Fibroblast of the aortic adventitia (primary cell): ENCODE measurements at regions not wholly inside any gene's neighbourhood (a gene's known extent, or its start where the extent isn't known, plus 50 kb on each side); places are given as distances from the start of the nearest gene placed in this dataset.

Experiments used
- DNase-seq: peaks from one replicate; pipeline ENCODE4 v3.0.0-alpha.2; 2010; ENCODE audit warnings: low read depth
- H3K4me3 ChIP-seq: 2 replicates; pipeline ENCODE4 v1.5.1; 2011; ENCODE audit warnings: low read depth, mild to moderate bottlenecking, control low read depth, low read length, moderate library complexity
- CTCF ChIP-seq: IDR thresholded peaks from 2 replicates; pipeline ENCODE4 v1.5.1; 2011; ENCODE audit warnings: mild to moderate bottlenecking, low read length, control low read depth, inconsistent platforms; ENCODE audit not compliant: insufficient read depth

DNA sequence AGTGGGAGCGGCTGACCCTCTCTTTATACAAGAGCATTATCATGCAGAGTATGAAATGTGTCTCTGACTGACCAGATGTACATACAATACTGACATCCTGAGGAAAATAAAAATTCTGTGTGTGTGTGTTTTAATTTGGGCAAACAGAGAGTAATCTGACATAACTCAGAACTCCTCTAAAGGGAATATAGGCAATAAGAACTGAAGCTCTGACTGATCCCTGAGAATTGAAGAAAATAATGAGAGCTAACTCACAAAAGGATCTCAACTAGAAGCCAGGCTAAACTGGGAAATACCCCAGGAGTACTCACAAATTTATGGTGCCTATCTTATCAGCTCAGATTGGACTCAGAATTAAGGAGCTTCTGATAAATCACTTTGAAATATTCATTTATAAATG lies 539.9 kb downstream of the OLFM4 start:
- no peak for TF ChIP-seq CTCF
- no peak overlapping the region for H3K4me3 ChIP-seq
- no peak for DNase-seq

DNA sequence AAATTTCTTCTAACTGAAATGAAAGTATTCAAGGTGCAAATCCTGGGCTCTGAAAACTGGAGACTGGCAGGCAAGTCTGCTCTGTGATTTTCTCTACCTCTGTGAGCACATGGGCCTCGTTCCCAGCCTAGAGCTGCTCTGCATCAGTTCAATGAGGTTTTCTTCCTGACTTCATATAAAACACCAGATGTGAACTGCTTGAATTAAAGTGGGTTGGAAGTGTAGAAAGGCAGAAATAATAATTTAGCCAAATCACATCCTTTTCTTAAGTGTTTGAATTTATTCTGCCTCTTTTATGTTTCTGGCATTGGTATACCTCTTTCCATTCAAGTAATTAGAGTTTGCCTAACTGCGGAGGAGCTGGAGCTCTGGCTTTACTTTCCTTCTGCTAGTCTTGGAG lies 540.8 kb downstream of the OLFM4 start:
- DNase-seq: no peak
- TF ChIP-seq CTCF: no peak
- no peak overlapping the region for H3K4me3 ChIP-seq

DNA sequence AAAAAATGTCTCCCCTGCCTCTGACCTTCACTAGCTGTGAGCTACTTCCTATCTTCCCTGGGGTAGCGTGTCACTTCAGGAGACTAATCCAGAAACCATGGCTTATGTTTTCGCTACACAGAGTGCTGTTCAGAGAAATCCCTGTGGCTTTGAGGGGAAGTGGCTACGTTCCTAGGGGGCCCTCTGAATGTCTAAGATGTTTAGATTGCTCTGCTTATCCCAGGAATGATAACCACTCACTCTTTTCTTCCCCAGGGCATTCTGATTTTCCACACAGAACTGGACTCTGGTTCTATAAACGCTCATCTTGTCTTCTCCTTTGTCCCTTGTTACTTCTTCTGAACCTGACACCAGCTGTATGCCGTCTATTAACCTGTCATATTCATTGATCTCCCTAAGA lies 572.5 kb downstream of the OLFM4 start:
- no peak for TF ChIP-seq CTCF
- H3K4me3 ChIP-seq: no peak overlapping the region
- DNase-seq: no peak

GRCh38 chr13:53605326-53605725 lies 576.7 kb downstream of the OLFM4 start:
- no peak for TF ChIP-seq CTCF
- H3K4me3 ChIP-seq: no peak overlapping the region
- no peak for DNase-seq

- TF ChIP-seq CTCF: no peak
- no peak overlapping the region for H3K4me3 ChIP-seq
- DNase-seq: no peak
Measured at GRCh38 chr13:53612200-53612599, 583.6 kb downstream of the OLFM4 start.

DNA sequence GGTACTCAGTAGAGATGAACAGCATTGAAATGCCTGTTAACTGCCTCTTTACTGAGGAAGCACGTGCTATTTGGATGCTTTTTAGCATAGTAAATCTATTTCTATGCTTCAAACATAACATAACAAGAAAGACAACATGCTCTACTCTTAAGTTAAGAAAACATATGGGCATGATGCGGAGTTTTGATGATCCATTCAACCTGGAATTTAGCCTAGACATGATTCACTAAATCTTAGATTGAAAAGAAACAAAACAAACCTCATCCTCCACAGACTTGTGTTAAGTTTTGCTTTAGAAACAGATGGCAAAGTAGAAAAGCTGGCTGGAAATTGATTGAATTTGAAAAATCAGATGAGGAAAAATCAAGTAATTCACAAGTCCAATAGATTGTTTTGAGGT lies 593.8 kb downstream of the OLFM4 start:
- TF ChIP-seq CTCF: no peak
- no peak for DNase-seq
- no peak overlapping the region for H3K4me3 ChIP-seq

DNA sequence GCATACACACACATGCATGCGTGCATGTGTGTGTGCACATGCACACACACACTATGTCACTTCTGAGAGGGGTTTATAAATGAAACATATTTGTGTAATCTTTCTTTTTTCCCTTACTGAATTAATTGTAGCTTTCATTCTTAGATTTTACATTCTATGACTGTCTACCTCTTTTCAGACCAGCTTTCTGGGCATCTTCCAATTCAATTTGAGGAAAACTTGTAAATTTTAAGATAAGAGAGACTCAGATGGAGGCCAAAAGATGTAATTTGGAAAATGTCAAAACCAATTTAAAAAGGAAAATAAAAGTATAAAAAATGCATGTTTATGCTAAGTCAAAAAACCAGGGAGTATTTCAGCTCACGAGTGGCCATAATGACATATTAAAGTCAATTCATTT lies 594.5 kb downstream of the OLFM4 start:
- no peak overlapping the region for H3K4me3 ChIP-seq
- no peak for DNase-seq
- TF ChIP-seq CTCF: no peak
